ENCODE measurements at regions not wholly inside any gene's neighbourhood (a gene's known extent, or its start where the extent isn't known, plus 50 kb on each side); places are given as distances from the start of the nearest gene placed in this dataset.

GRCh38 chr13:107144432-107144831 is 576.5 kb upstream of the ARGLU1 start:
- DNase-seq: no peak

GRCh38 chr13:107141767-107142166 is 573.8 kb upstream of the ARGLU1 start:
- no peak for DNase-seq

- no peak for DNase-seq
These were observed 571.1 kb upstream of the ARGLU1 start for GRCh38 chr13:107139006-107139405.

GRCh38 chr13:107138486-107138885 is 570.5 kb upstream of the ARGLU1 start:
- DNase-seq: no peak

- no peak for DNase-seq
These were observed 566.0 kb upstream of the ARGLU1 start for GRCh38 chr13:107133950-107134349.

GRCh38 chr13:107130566-107130965 is 562.6 kb upstream of the ARGLU1 start:
- DNase-seq: no peak

GRCh38 chr13:107124730-107125129 is 556.8 kb upstream of the ARGLU1 start:
- DNase-seq: no peak

- DNase-seq: peak; percentile 13
These were observed 556.3 kb upstream of the ARGLU1 start for GRCh38 chr13:107124129-107124718.

- no peak for DNase-seq
These were observed 553.9 kb upstream of the ARGLU1 start for GRCh38 chr13:107121793-107122192.

- DNase-seq: no peak
These were observed 552.3 kb upstream of the ARGLU1 start for GRCh38 chr13:107119989-107120881.

- DNase-seq: no peak
These were observed 550.6 kb upstream of the ARGLU1 start for GRCh38 chr13:107118506-107118905.

GRCh38 chr13:107117327-107118012 is 549.5 kb upstream of the ARGLU1 start:
- DNase-seq: no peak

- no peak for DNase-seq
These were observed 545.5 kb upstream of the ARGLU1 start for GRCh38 chr13:107113387-107113786.

- no peak for DNase-seq
These were observed 543.3 kb upstream of the ARGLU1 start for GRCh38 chr13:107111248-107111647.

- DNase-seq: no peak
These were observed 536.7 kb upstream of the ARGLU1 start for GRCh38 chr13:107104631-107105030.

- DNase-seq: no peak
These were observed 534.7 kb upstream of the ARGLU1 start for GRCh38 chr13:107102676-107103075.

- DNase-seq: no peak
These were observed 531.7 kb upstream of the ARGLU1 start for GRCh38 chr13:107099661-107100060.

GRCh38 chr13:107097916-107098315 is 530.0 kb upstream of the ARGLU1 start:
- no peak for DNase-seq

- DNase-seq: no peak
These were observed 527.9 kb upstream of the ARGLU1 start for GRCh38 chr13:107095876-107096275.

GRCh38 chr13:107091861-107092260 is 523.9 kb upstream of the ARGLU1 start:
- no peak for DNase-seq

- DNase-seq: no peak
These were observed 523.5 kb upstream of the ARGLU1 start for GRCh38 chr13:107091428-107091827.

GRCh38 chr13:107088061-107088460 is 520.1 kb upstream of the ARGLU1 start:
- DNase-seq: no peak

GRCh38 chr13:107079423-107080049 is 511.6 kb upstream of the ARGLU1 start:
- no peak for DNase-seq

All from NCI-H748 treated with DMSO at 0.1 percent for 48 hours (cell line).